WTC11 (cell line): ENCODE measurements at regions not wholly inside any gene's neighbourhood (a gene's known extent, or its start where the extent isn't known, plus 50 kb on each side); places are given as distances from the start of the nearest gene placed in this dataset.
"Not testable (repeated sequence)": the region's sequence is repeated elsewhere in the genome, so short reads cannot be mapped to it uniquely, and the experiment has no call there.

Experiments
- ATAC-seq: fragments of 200-7000 bp; cut with Tn5 transposase; 2 replicates; pipeline ENCODE4 v1.10.0; 2021; ENCODE audit warnings: mild to moderate bottlenecking, moderate library complexity
- CTCF ChIA-PET: fragments of 300-600 bp; sonication (Branson Sonifier 250); formaldehyde crosslinking; loops from one replicate; lab custom pipeline; 2021; ENCODE audit warnings: antibody characterized with exemption; lab: Charles Lee
- POLR2A ChIA-PET: fragments of 350-600 bp; sonication (Branson Sonifier 250); formaldehyde crosslinking; loops from one replicate; lab custom pipeline; 2021; ENCODE audit warnings: antibody characterized with exemption; lab: Charles Lee
- DNase-seq: peaks from one replicate; pipeline ENCODE4 v3.0.0; 2021; ENCODE audit warnings: low spot score
- H3K27ac Mint-ChIP-seq: 2 replicates; pipeline ENCODE4 v1.8.0; 2021; ENCODE audit warnings: mixed read lengths
- H3K27me3 Mint-ChIP-seq: 2 replicates; pipeline ENCODE4 v1.8.0; 2021; ENCODE audit warnings: low read depth, mild to moderate bottlenecking, moderate library complexity, mixed read lengths
- H3K36me3 Mint-ChIP-seq: 2 replicates; pipeline ENCODE4 v1.8.0; 2021; ENCODE audit warnings: mixed read lengths
- H3K4me1 Mint-ChIP-seq: 2 replicates; pipeline ENCODE4 v1.8.0; 2022; ENCODE audit warnings: mixed read lengths
- H3K4me3 Mint-ChIP-seq: 2 replicates; pipeline ENCODE4 v1.8.0; 2021; ENCODE audit warnings: mild to moderate bottlenecking, moderate library complexity, mixed read lengths
- H3K9me3 Mint-ChIP-seq: 2 replicates; pipeline ENCODE4 v1.8.0; 2021; ENCODE audit warnings: mixed read lengths
- AFF4 ChIP-seq: sonication (generic); formaldehyde crosslinking; IDR thresholded peaks from 2 replicates; pipeline ENCODE4 v1.8.1; 2023; ENCODE audit warnings: mild to moderate bottlenecking, missing genetic modification reagents, borderline replicate concordance
- CBFB ChIP-seq: sonication (generic); formaldehyde crosslinking; IDR thresholded peaks from 2 replicates; pipeline ENCODE4 v1.8.1; 2022; ENCODE audit warnings: mild to moderate bottlenecking, low read depth, missing genetic modification reagents
- CREM ChIP-seq: sonication (generic); formaldehyde crosslinking; IDR thresholded peaks from 2 replicates; pipeline ENCODE4 v1.8.1; 2022; ENCODE audit warnings: mild to moderate bottlenecking, missing genetic modification reagents, moderate library complexity
- CTCF ChIP-seq: fragments of 200-600 bp; IDR thresholded peaks from 2 replicates; pipeline ENCODE4 v1.8.0; 2022; ENCODE audit warnings: antibody characterized with exemption
- ELF4 ChIP-seq: sonication (generic); formaldehyde crosslinking; IDR thresholded peaks from 2 replicates; pipeline ENCODE4 v1.8.1; 2022; ENCODE audit warnings: low read depth, mild to moderate bottlenecking, moderate library complexity, missing genetic modification reagents
- HMGA2 ChIP-seq: fragments of 250-450 bp; sonication (Bioruptor Pico); IDR thresholded peaks from 2 replicates; pipeline ENCODE4 v1.4.0; 2021; ENCODE audit warnings: mild to moderate bottlenecking, moderate library complexity
- NFATC4 ChIP-seq: fragments of 250-450 bp; sonication (Bioruptor Pico); IDR thresholded peaks from 2 replicates; pipeline ENCODE4 v1.9.0; 2021; ENCODE audit warnings: mild to moderate bottlenecking
- NFE2L1 ChIP-seq: sonication (generic); formaldehyde crosslinking; IDR thresholded peaks from 2 replicates; pipeline ENCODE4 v1.8.1; 2023; ENCODE audit warnings: missing genetic modification reagents
- NFYB ChIP-seq: sonication (generic); formaldehyde crosslinking; conservative IDR thresholded peaks from 2 replicates; pipeline ENCODE4 v1.8.0; 2022; ENCODE audit warnings: low read depth, missing genetic modification reagents
- PRRX2 ChIP-seq: fragments of 250-450 bp; sonication (Bioruptor Pico); IDR thresholded peaks from 2 replicates; pipeline ENCODE4 v1.8.0; 2021; ENCODE audit warnings: mild to moderate bottlenecking
- TEAD4 ChIP-seq: sonication (generic); formaldehyde crosslinking; IDR thresholded peaks from 2 replicates; pipeline ENCODE4 v1.8.0; 2022; ENCODE audit warnings: mild to moderate bottlenecking, missing genetic modification reagents
- ZNF232 ChIP-seq: sonication (generic); formaldehyde crosslinking; IDR thresholded peaks from 2 replicates; pipeline ENCODE4 v1.8.0; 2022; ENCODE audit warnings: mild to moderate bottlenecking, missing genetic modification reagents
- ZNF317 ChIP-seq: sonication (generic); formaldehyde crosslinking; IDR thresholded peaks from 2 replicates; pipeline ENCODE4 v1.8.1; 2023; ENCODE audit warnings: low read depth, mild to moderate bottlenecking, moderate library complexity, missing genetic modification reagents, borderline replicate concordance
- ZNF425 ChIP-seq: fragments of 250-450 bp; sonication (Bioruptor Pico); conservative IDR thresholded peaks from 2 replicates; pipeline ENCODE4 v1.9.0; 2021; ENCODE audit warnings: mild to moderate bottlenecking
- ZNF532 ChIP-seq: fragments of 250-450 bp; sonication (Bioruptor Pico); IDR thresholded peaks from 2 replicates; pipeline ENCODE4 v1.9.0; 2021; ENCODE audit warnings: mild to moderate bottlenecking, borderline replicate concordance

- no peak for TF ChIP-seq ZNF532
These were observed 191.9 kb downstream of the C7orf25 start (continued) for GRCh38 chr7:42720012-42720411.

GRCh38 chr7:42718466-42718865 lies 193.4 kb downstream of the C7orf25 start:
- H3K36me3 Mint-ChIP-seq, H3K27ac Mint-ChIP-seq, H3K4me3 Mint-ChIP-seq, DNase-seq, H3K27me3 Mint-ChIP-seq, POLR2A ChIA-PET, ATAC-seq: not testable (repeated sequence)
- Mint-ChIP-seq H3K9me3 (peaks cover 46% of the 10 kb centered on the region), H3K4me1 (peaks cover 17% of the 10 kb centered on the region)
- CTCF ChIA-PET: interaction anchor here (1.0 kb wide), 1 partner anchor 27 kb away, joined by 4 read pairs; no protein-coding TSS in a partner anchor

GRCh38 chr7:42714356-42714755 lies 197.5 kb downstream of the C7orf25 start:
- ChIA-PET CTCF (no interaction called here), POLR2A (no interaction called here)
- H3K36me3 Mint-ChIP-seq: peaks cover 12% of the 10 kb centered on the region
- H3K27ac Mint-ChIP-seq: no peak overlapping the region
- no peaks in the 10 kb centered on the region for H3K27me3 Mint-ChIP-seq
- H3K4me3 Mint-ChIP-seq: no peak overlapping the region
- H3K9me3 Mint-ChIP-seq: peaks cover 63% of the 10 kb centered on the region
- DNase-seq: no peak
- no peak for TF ChIP-seq CREM
- no peak for TF ChIP-seq ZNF317 (CRISPR knock-in tag)
- no peak for TF ChIP-seq PRRX2 (CRISPR knock-in tag)
- TF ChIP-seq NFATC4 (CRISPR knock-in tag): no peak
- TF ChIP-seq HMGA2 (CRISPR knock-in tag): no peak
- no peak for TF ChIP-seq ZNF232 (CRISPR knock-in tag)
- TF ChIP-seq AFF4 (CRISPR knock-in tag): no peak
- H3K4me1 Mint-ChIP-seq: peaks cover 1% of the 10 kb centered on the region
- ATAC-seq: no peak

- Mint-ChIP-seq H3K4me3 (no peak overlapping the region), H3K4me1 (peaks cover 6% of the 10 kb centered on the region)
- no peak for ATAC-seq
- TF ChIP-seq NFYB (CRISPR knock-in tag) (no peak), ELF4 (CRISPR knock-in tag) (no peak), ZNF425 (CRISPR knock-in tag) (no peak), TEAD4 (CRISPR knock-in tag) (no peak), CBFB (CRISPR knock-in tag) (no peak), CTCF (no peak), NFE2L1 (CRISPR knock-in tag) (no peak), HMGA2 (CRISPR knock-in tag) (no peak)
- TF ChIP-seq, all 79 proteins: peak for 0
- ChIA-PET POLR2A (interaction anchor here (0.6 kb wide), 1 partner anchor 514 kb away, joined by 3 read pairs; no protein-coding TSS in a partner anchor), CTCF (interaction anchor here (0.6 kb wide), 1 partner anchor 133 kb away, joined by 4 read pairs; no protein-coding TSS in a partner anchor)
- peaks cover 33% of the 10 kb centered on the region for H3K9me3 Mint-ChIP-seq
- H3K27ac Mint-ChIP-seq: no peak overlapping the region
- no peak for DNase-seq
- H3K27me3 Mint-ChIP-seq: no peaks in the 10 kb centered on the region
- H3K36me3 Mint-ChIP-seq: peaks cover 7% of the 10 kb centered on the region
These were observed 202.6 kb downstream of the C7orf25 start for GRCh38 chr7:42709284-42709683.
